ENCODE measurements at regions not wholly inside any gene's neighbourhood (a gene's known extent, or its start where the extent isn't known, plus 50 kb on each side); places are given as distances from the start of the nearest gene placed in this dataset.

- Histone ChIP-seq H3K36me3 (no peaks in the 10 kb centered on the region), H3K4me1 (no peaks in the 10 kb centered on the region), H3K27ac (no peak overlapping the region), H3K4me3 (no peak overlapping the region), H3K9me3 (no peaks in the 10 kb centered on the region), H3K27me3 (no peaks in the 10 kb centered on the region)
- DNase-seq (no peak), ATAC-seq (no peak)
- TF ChIP-seq CTCF (IDR thresholded peaks at IDR 0.05) (no peak), POLR2A (IDR thresholded peaks at IDR 0.05) (no peak)
- WGBS (ENCODE audit: insufficient coverage, low coverage, low lambda C conversion rate, missing lambda C conversion rate) = 83% methylated on average over 9 of the region's 14 CpGs
- intact Hi-C loops (cut with DNase I) = no loop called here
These were observed 126.3 kb upstream of the MYLIP start for GRCh38 chr6:16002332-16003196.

GRCh38 chr6:16001158-16001557, 127.7 kb upstream of the MYLIP start:
- H3K27me3 ChIP-seq = no peaks in the 10 kb centered on the region
- DNase-seq (no peak), ATAC-seq (no peak)
- 64% methylated on average over 5 of the region's 5 CpGs for WGBS (ENCODE audit: insufficient coverage, low coverage, low lambda C conversion rate, missing lambda C conversion rate)
- TF ChIP-seq POLR2A (IDR thresholded peaks at IDR 0.05) (no peak), CTCF (IDR thresholded peaks at IDR 0.05) (no peak)
- no peak overlapping the region for H3K27ac ChIP-seq
- H3K36me3 ChIP-seq = no peaks in the 10 kb centered on the region
- intact Hi-C loops (cut with DNase I) = no loop called here
- H3K4me1 ChIP-seq = no peaks in the 10 kb centered on the region
- H3K4me3 ChIP-seq = no peak overlapping the region
- H3K9me3 ChIP-seq = no peaks in the 10 kb centered on the region

GRCh38 chr6:15999201-15999600, 129.7 kb upstream of the MYLIP start:
- Histone ChIP-seq H3K9me3 (no peaks in the 10 kb centered on the region), H3K27ac (no peak overlapping the region), H3K4me1 (no peaks in the 10 kb centered on the region), H3K36me3 (no peaks in the 10 kb centered on the region), H3K27me3 (no peaks in the 10 kb centered on the region), H3K4me3 (no peak overlapping the region)
- DNase-seq (no peak), ATAC-seq (no peak)
- intact Hi-C loops (cut with DNase I) = no loop called here
- TF ChIP-seq CTCF (IDR thresholded peaks at IDR 0.05) (no peak), POLR2A (IDR thresholded peaks at IDR 0.05) (no peak)
- 50% methylated on average over 1 of the region's 4 CpGs for WGBS (ENCODE audit: insufficient coverage, low coverage, low lambda C conversion rate, missing lambda C conversion rate)

- DNase-seq (no peak), ATAC-seq (peak in 2 of 4 donors; percentile 30 to 32)
- no peaks in the 10 kb centered on the region for H3K36me3 ChIP-seq
- no peaks in the 10 kb centered on the region for H3K27me3 ChIP-seq
- H3K27ac ChIP-seq = no peak overlapping the region
- no peaks in the 10 kb centered on the region for H3K9me3 ChIP-seq
- TF ChIP-seq CTCF (IDR thresholded peaks at IDR 0.05) (no peak), POLR2A (IDR thresholded peaks at IDR 0.05) (no peak)
- 41% methylated on average over 5 of the region's 6 CpGs for WGBS (ENCODE audit: insufficient coverage, low coverage, low lambda C conversion rate, missing lambda C conversion rate)
- no peaks in the 10 kb centered on the region for H3K4me1 ChIP-seq
- intact Hi-C loops (cut with DNase I) = no loop called here
- no peak overlapping the region for H3K4me3 ChIP-seq
These were observed 131.1 kb upstream of the MYLIP start for GRCh38 chr6:15997586-15998388.

Data from right lobe of liver (tissue), 6 donors.